Vagina (tissue), 2 donors: ENCODE measurements at regions not wholly inside any gene's neighbourhood (a gene's known extent, or its start where the extent isn't known, plus 50 kb on each side); places are given as distances from the start of the nearest gene placed in this dataset.

ENCODE experiments used
- POLR2A ChIP-seq, 2 donors: fragments of 450-650 bp; IDR thresholded peaks; one replicate each; pipeline ENCODE4 v1.6.1; 2017; ENCODE audit warnings: antibody characterized with exemption in 2 of 2, mild to moderate bottlenecking in 2 of 2, moderate library complexity in 2 of 2
- TF ChIP-seq, protein P1 (sequence below), 3 experiments: fragments of 450-650 bp in 2 of 3; fragments of 200-600 bp in 1 of 3; sonication (generic) in 1 of 3; IDR thresholded peaks; one replicate each; pipeline ENCODE4 v1.5.1; 2017 to 2019; ENCODE audit warnings: antibody characterized with exemption in 3 of 3, mild to moderate bottlenecking in 2 of 3, moderate library complexity in 2 of 3

DNA sequence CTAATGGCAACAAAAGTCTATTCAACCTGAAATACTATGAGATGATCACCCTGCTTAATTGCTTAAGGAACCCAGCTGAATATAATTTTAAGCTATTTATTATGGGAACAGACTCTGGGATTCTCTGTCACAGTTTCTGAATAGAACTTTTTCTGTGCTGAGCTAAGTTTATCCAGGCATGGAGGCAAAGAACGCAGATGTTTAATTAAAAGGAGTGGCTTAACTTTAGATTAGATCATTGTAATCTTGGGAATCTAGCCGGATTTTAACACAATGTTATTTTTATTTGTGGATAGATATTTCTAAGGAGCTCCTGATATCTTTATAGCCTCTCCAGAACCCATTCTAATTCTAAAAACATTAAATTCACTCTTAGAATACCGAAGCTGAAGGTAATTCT lies 353.4 kb downstream of the STIM2 start:
- TF ChIP-seq, protein P1, sequence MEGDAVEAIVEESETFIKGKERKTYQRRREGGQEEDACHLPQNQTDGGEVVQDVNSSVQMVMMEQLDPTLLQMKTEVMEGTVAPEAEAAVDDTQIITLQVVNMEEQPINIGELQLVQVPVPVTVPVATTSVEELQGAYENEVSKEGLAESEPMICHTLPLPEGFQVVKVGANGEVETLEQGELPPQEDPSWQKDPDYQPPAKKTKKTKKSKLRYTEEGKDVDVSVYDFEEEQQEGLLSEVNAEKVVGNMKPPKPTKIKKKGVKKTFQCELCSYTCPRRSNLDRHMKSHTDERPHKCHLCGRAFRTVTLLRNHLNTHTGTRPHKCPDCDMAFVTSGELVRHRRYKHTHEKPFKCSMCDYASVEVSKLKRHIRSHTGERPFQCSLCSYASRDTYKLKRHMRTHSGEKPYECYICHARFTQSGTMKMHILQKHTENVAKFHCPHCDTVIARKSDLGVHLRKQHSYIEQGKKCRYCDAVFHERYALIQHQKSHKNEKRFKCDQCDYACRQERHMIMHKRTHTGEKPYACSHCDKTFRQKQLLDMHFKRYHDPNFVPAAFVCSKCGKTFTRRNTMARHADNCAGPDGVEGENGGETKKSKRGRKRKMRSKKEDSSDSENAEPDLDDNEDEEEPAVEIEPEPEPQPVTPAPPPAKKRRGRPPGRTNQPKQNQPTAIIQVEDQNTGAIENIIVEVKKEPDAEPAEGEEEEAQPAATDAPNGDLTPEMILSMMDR (IDR thresholded peaks at IDR 0.05) = no peak
- no peak for TF ChIP-seq POLR2A (IDR thresholded peaks at IDR 0.05)
